Left lobe of liver (tissue), 2 donors: ENCODE measurements at regions not wholly inside any gene's neighbourhood (a gene's known extent, or its start where the extent isn't known, plus 50 kb on each side); places are given as distances from the start of the nearest gene placed in this dataset.

Experiments
- ATAC-seq: fragments of 200-7000 bp; cut with Tn5 transposase; one replicate; pipeline ENCODE4 v1.9.1; 2020; ENCODE audit warnings: mild to moderate bottlenecking, moderate library complexity
- DNase-seq: peaks from one replicate; pipeline ENCODE4 v3.0.0-alpha.2; 2020; ENCODE audit warnings: low spot score
- donor health status: DM: no; HTN: no; CAD: no; lungs with moderate emphysema.
- donor health status: DM: no; HTN: yes; CAD: no.

DNA sequence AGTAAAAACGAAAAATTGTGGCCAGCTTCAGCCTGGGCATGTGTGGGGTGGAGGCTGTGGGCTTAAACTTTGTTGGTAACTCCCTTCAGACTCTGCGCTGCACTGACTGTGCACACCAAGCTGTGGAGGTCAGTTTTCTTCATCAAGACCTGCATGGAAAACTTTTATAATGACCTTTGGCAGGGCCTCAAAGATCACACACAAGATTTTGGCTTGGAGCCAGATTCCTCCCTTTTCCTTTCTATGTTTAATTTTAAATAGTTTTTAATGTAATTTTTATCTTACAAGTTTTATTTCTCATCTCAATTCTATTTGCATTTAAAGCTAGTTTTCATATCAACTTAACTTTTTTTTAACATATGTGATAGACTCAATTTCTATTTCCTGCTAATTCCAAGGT lies 1211.1 kb upstream of the CDH18 start:
- no peak for ATAC-seq
- DNase-seq, result no peak

DNA sequence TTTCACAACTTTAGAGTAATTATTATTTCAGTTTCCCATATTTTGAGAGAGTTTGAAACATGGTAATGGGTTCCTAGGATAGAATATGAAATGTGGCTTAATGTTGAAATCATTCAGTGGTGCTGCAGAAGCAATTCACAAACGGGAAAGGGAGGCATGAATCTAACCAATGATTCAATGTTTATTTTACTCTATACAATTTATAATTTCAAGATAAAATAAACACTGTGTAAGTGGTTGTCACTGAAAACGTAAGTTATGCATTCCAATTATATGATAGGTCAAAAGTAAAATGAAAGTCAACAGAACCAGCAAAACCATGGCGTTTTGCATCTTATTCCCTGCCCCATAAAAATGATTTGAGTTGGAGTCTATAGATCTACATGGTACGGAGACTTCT lies 1207.1 kb upstream of the CDH18 start:
- ATAC-seq (no peak), DNase-seq (no peak)

- no peak for ATAC-seq
- DNase-seq, result no peak
Observed at GRCh38 chr5:21185536-21185935, 1197.5 kb upstream of the CDH18 start.

- DNase-seq (no peak), ATAC-seq (no peak)
Observed at GRCh38 chr5:21184581-21184980, 1196.6 kb upstream of the CDH18 start.

DNA sequence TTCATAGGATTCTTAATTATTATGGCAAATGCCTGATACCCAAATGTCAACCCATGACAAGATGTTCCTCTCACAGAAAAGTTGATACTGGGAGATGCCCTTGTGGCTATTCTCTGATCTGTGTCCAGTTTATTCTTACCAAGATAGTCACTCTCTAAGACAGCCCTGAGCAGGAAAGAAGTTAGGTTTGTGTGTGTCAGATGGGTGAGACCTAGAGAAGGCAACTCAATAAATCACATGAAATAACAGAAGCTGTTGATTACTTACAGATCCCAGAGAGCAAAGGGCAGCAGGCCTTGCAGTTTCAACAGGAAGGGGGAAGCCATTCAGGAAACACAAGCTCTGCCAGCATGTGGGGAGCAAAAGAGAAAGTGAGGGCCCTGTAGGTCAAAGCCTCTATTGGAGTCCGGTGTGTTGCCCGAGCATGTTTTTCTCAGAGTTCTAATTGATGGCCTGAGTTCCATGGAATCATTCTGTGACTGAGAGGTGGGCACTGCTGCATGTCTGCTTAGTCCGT lies 1193.7 kb upstream of the CDH18 start:
- no peak for ATAC-seq
- DNase-seq, result no peak

- DNase-seq (no peak), ATAC-seq (no peak)
Observed at GRCh38 chr5:21173526-21173925, 1185.5 kb upstream of the CDH18 start.

- DNase-seq (no peak), ATAC-seq (no peak)
Observed at GRCh38 chr5:21173036-21173435, 1185.0 kb upstream of the CDH18 start.

DNA sequence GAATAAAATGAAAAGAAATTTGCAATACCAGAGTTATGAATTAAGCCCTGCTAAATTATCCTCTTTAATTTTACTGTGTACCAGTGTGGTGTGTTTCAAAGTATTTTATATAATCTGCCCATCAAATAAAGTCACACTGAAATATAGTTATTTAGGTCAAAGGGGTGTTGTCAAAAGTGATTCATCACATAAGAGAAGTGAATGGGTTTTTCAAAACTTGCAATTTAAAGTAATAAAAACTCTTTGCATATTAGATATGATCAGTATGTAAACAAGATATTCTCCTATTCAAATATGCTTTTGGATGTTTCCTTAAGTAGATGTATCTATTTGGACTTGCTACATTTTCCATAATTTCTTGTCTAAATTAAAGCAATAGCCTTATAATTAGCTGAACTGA lies 1183.0 kb upstream of the CDH18 start:
- ATAC-seq, result no peak
- no peak for DNase-seq

- DNase-seq (no peak), ATAC-seq (no peak)
Observed at GRCh38 chr5:21168557-21168956, 1180.6 kb upstream of the CDH18 start.

- ATAC-seq, result no peak
Observed at GRCh38 chr5:21165344-21165743, 1177.3 kb upstream of the CDH18 start.

GRCh38 chr5:21164425-21164824 lies 1176.4 kb upstream of the CDH18 start:
- ATAC-seq (no peak), DNase-seq (no peak)

More at GRCh38 chr5:21165344-21165743, 1177.3 kb upstream of the CDH18 start:
- DNase-seq, result no peak

DNA sequence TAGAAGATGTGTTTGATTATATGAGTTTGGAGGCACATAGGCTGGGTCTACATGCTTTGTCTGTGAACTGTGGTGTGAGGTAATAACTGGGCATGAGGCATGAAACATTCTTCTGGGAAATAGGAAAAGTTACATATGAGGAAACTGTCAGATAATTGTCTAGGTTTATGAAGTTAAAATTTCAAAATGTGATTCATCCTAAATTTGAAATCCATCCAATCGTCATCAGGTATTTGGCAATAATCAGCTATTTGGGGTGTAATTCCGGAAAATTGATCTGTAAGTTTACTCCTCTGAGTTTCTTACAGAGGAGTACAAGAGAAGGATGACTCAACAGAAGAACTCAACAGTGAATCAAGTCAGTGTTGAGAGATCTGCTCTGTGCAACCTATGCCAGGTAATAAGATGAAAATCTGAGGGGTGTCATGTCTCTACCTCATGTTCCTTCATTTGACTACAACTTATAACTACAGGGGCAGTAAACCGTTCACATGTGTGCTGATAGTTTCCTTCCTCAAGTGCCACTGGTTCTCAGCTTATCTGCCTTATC lies 1171.6 kb upstream of the CDH18 start:
- DNase-seq (no peak), ATAC-seq (no peak)

GRCh38 chr5:21154526-21154925 lies 1166.5 kb upstream of the CDH18 start:
- no peak for DNase-seq
- ATAC-seq, result no peak

- DNase-seq (no peak), ATAC-seq (no peak)
Observed at GRCh38 chr5:21152611-21153010, 1164.6 kb upstream of the CDH18 start.

DNA sequence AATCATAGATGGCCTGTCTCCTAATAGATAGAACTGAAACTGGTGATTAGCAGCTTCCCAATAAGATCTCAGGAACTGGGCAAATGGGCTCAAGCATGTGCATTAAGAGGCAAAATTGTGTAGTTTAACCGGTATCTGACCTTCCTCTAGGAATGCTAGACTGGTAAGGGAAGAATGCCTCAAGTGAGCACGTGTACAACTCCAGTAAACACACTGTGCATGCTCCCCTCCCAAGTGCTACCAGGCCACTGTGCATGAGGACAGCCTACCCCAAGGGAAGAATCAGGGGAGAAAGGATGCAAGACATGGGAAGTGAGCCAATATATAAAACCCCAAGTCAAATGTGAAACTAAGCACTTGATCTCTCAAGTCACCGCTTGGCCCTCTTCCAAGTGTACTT lies 1157.4 kb upstream of the CDH18 start:
- ATAC-seq, result no peak
- no peak for DNase-seq

GRCh38 chr5:21143686-21144085 lies 1155.7 kb upstream of the CDH18 start:
- DNase-seq (no peak), ATAC-seq (no peak)

GRCh38 chr5:21142791-21143190 lies 1154.8 kb upstream of the CDH18 start:
- ATAC-seq, result no peak
- DNase-seq, result no peak

GRCh38 chr5:21140987-21141386 lies 1153.0 kb upstream of the CDH18 start:
- ATAC-seq, result no peak

DNA sequence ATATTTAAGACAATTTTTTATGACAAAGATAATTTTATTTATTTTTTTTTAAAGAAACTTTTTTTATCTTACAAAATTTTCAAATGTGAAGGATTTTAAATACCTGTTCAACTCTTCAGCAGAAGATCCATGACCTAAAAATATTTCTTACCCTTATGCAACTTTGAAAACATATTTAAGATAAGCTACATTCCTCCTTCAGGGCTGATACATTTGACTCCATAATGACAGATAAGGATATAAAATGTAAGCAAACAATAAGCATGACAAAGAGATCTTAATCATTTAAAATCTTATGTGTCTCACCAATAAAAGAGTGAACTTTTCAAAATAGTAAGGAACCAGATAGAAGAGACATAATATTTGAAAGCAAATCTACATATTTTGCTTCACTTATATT lies 1138.2 kb upstream of the CDH18 start:
- DNase-seq (no peak), ATAC-seq (no peak)

More at GRCh38 chr5:21140987-21141386, 1153.0 kb upstream of the CDH18 start:
- DNase-seq, result no peak

DNA sequence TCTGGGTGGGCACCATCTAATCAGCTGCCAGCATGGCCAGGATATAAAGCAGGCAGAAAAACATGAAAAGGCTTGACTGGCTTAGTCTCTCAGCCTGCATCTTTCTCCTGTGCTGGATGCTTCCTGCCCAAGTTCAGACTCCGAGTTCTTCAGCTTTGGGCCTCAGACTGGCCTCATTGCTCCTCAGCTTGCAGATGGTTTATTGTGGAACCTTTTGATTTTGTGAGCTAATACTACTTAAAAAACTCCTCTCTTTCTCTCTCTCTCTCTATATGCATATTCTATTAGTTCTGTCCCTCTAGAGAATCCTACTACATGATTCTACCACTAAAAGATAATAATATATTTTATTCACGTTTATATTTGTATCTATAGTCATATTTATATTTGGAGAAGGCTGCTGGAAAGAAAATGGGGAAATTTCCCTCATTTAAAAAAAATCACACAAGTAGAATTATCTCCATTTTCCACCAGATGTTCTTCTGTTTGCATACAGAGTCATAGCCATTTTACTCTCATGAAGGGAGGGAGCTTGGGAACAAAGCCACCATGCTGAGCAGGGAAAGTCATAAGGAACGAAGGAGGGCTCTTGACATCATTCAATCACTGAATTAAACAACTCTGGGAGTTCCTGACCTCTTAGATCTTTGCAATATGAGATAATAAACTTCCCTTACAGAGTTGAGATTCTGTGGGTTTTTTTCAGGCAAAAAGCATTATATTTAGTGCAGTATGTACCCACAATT lies 1137.4 kb upstream of the CDH18 start:
- DNase-seq (no peak), ATAC-seq (no peak)

DNA sequence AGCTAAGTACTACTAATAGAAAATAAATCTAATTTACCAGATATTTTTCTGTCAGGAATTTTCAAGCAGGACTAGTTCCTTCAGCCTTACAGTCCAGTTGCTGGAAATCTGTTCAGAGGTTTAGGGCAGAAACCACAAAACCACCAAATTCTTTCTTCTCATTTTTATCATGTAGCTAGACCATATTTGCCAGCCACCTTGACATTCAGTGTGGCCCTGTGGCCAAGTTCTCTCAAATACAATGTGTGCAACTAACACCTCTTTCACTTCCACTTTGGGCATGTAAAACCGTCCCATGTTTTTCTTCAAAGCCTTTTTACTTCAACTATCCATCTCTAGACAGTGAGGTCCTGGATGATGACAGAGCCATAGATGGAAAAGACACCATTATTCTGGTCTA lies 1133.2 kb upstream of the CDH18 start:
- DNase-seq (no peak), ATAC-seq (no peak)

DNA sequence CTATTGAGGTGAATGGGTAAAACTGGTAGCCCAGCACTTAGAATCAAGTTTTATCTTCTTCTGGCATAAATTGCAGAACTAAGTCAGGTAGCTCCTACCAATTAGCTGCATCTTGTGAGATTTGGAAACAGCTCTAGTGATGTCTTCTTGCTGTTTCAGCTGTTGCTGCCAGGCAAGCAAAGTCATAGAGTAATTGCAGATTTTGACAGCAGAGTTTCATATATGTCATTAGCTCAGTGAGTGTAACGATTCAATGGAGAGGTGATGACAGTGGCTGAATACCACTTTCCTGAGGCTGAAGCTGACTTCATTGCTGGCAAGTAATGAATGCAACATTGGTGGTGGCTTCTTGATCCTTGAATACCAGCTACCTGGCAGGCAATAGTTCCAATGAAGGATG lies 1109.7 kb upstream of the CDH18 start:
- DNase-seq (no peak), ATAC-seq (no peak)

DNA sequence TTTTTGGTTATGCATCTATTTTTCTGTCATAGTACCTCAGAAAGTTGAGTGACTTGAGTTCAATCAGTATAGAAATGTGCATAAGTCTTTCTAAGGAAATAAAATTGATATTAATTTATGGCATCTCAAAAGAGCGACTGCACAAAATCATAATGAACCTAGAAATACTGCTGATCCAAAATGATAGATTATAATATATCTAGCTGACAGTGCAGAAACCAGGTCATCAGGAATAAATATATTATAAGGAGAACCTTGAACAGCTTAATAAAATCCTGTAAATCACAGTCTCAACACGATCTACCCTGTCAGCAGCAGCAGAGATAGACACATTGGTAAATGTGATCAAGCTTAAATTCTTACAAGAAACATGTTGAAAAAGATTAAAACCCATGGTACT lies 1106.6 kb upstream of the CDH18 start:
- ATAC-seq (no peak), DNase-seq (no peak)
